H1 (cell line): ENCODE measurements at regions not wholly inside any gene's neighbourhood (a gene's known extent, or its start where the extent isn't known, plus 50 kb on each side); places are given as distances from the start of the nearest gene placed in this dataset.

ENCODE experiments used
- CTCF ChIA-PET: fragments of 300-600 bp; sonication (Branson Sonifier 250); formaldehyde crosslinking; loops from one replicate; lab custom pipeline; 2021; ENCODE audit not compliant: partially characterized antibody; lab: Charles Lee
- POLR2A ChIA-PET: fragments of 300-600 bp; sonication (Branson Sonifier 250); formaldehyde crosslinking; loops from one replicate; lab custom pipeline; 2021; ENCODE audit warnings: inconsistent platforms; ENCODE audit not compliant: partially characterized antibody; lab: Charles Lee
- DNase-seq, 2 experiments: peaks; one replicate each; pipeline versions ENCODE4 v3.0.0 to v3.0.0-alpha.2; 2010 to 2022; ENCODE audit warnings: low spot score in 2 of 2, low read depth in 1 of 2, mixed read lengths in 1 of 2
- FAIRE-seq: peaks from 2 replicates; lab custom pipeline; 2011; peaks lifted over from hg19 to GRCh38; lab: Jason Lieb, UNC
- H2AFZ ChIP-seq: 2 replicates; pipeline ENCODE4 v1.8.1; 2012; ENCODE audit warnings: low read length, inconsistent platforms
- H2AK5ac ChIP-seq: 2 replicates; pipeline ENCODE4 v1.6.1; 2013; ENCODE audit warnings: low read depth, low read length
- H2BK120ac ChIP-seq: replicated peaks from 2 replicates; pipeline ENCODE3; 2013; ENCODE audit warnings: low read depth, low read length, inconsistent platforms
- H2BK12ac ChIP-seq: 2 replicates; pipeline ENCODE4 v1.6.1; 2013; ENCODE audit warnings: low read depth, low read length
- H2BK15ac ChIP-seq: 2 replicates; pipeline ENCODE4 v1.6.1; 2013; ENCODE audit warnings: low read length
- H2BK20ac ChIP-seq: 2 replicates; pipeline ENCODE4 v1.6.1; 2013; ENCODE audit warnings: low read length
- H2BK5ac ChIP-seq: 2 replicates; pipeline ENCODE4 v1.6.1; 2013; ENCODE audit warnings: low read depth, low read length
- H3K14ac ChIP-seq: 2 replicates; pipeline ENCODE4 v1.6.1; 2013; ENCODE audit warnings: inconsistent platforms; ENCODE audit not compliant: insufficient read length
- H3K18ac ChIP-seq: 2 replicates; pipeline ENCODE4 v1.6.1; 2013; ENCODE audit warnings: low read length; ENCODE audit errors: extremely low read depth
- H3K23ac ChIP-seq: 2 replicates; pipeline ENCODE4 v1.6.1; 2013; ENCODE audit warnings: inconsistent platforms; ENCODE audit not compliant: insufficient read length
- H3K23me2 ChIP-seq: 2 replicates; pipeline ENCODE4 v1.6.1; 2013; ENCODE audit warnings: low read depth, low read length
- H3K27ac ChIP-seq: 2 replicates; pipeline ENCODE4 v1.6.1; 2011; ENCODE audit warnings: low read depth, low read length, inconsistent platforms
- H3K27me3 ChIP-seq, 4 experiments: replicated peaks in 1 of 4; 1 replicate in 1 of 4; 2 replicates in 3 of 4; pipeline versions ENCODE4 v1.6.1 to v1.8.1; 2011 to 2013; ENCODE audit warnings: low read length in 3 of 4, mild to moderate bottlenecking in 3 of 4, inconsistent platforms in 2 of 4, mixed read lengths in 2 of 4, moderate library complexity in 1 of 4; ENCODE audit not compliant: control insufficient read depth in 3 of 4, insufficient read depth in 3 of 4; ENCODE audit errors: extremely low read depth in 1 of 4
- H3K36me3 ChIP-seq, 4 experiments: 2 replicates each; pipeline versions ENCODE4 v1.6.1 to v1.8.1; 2011 to 2013; ENCODE audit warnings: mild to moderate bottlenecking in 4 of 4, low read length in 3 of 4, moderate library complexity in 2 of 4, control low read depth in 1 of 4, inconsistent platforms in 1 of 4; ENCODE audit not compliant: insufficient read depth in 4 of 4, control insufficient read depth in 2 of 4
- H3K4ac ChIP-seq: replicated peaks from 2 replicates; pipeline ENCODE3; 2013; ENCODE audit warnings: low read length, low read depth, mixed read lengths, inconsistent platforms; ENCODE audit not compliant: insufficient read length
- H3K4me1 ChIP-seq, 4 experiments: replicated peaks in 1 of 4; 1 replicate in 1 of 4; 2 replicates in 3 of 4; pipeline versions ENCODE4 v1.6.1 to v1.8.1; 2011 to 2013; ENCODE audit warnings: low read length in 3 of 4, inconsistent platforms in 2 of 4, mixed read lengths in 1 of 4; ENCODE audit not compliant: insufficient read depth in 4 of 4, control insufficient read depth in 3 of 4
- H3K4me2 ChIP-seq, 2 experiments: 2 replicates each; pipeline versions ENCODE4 v1.6.1 to v1.8.1; 2011 to 2013; ENCODE audit warnings: low read depth in 2 of 2, low read length in 2 of 2, control low read depth in 1 of 2, inconsistent platforms in 1 of 2, mild to moderate bottlenecking in 1 of 2; ENCODE audit not compliant: insufficient read depth in 1 of 2
- H3K4me3 ChIP-seq, 4 experiments: fragments of 200-600, 300-600 bp in 1 of 4; sonication (generic), shearing (Covaris generic), sonication (Bioruptor Twin) in 1 of 4; 2 replicates each; pipeline versions ENCODE4 v1.5.1 to v1.8.1; 2011 to 2016; ENCODE audit warnings: low read length in 4 of 4, low read depth in 3 of 4, control low read depth in 2 of 4, inconsistent platforms in 2 of 4, mild to moderate bottlenecking in 2 of 4, mixed read lengths in 1 of 4, moderate library complexity in 1 of 4; ENCODE audit not compliant: insufficient read depth in 2 of 4; ENCODE audit errors: extremely low read depth in 1 of 4
- H3K56ac ChIP-seq: replicated peaks from 2 replicates; pipeline ENCODE3; 2013; ENCODE audit warnings: low read depth, mild to moderate bottlenecking, mixed read lengths, low read length, inconsistent platforms; ENCODE audit not compliant: insufficient read length
- H3K79me1 ChIP-seq: 2 replicates; pipeline ENCODE4 v1.6.1; 2013; ENCODE audit warnings: low read depth, low read length, control low read depth
- H3K79me2 ChIP-seq, 2 experiments: 2 replicates each; pipeline versions ENCODE4 v1.6.1 to v1.8.1; 2012 to 2013; ENCODE audit warnings: low read length in 2 of 2, mild to moderate bottlenecking in 2 of 2, inconsistent platforms in 1 of 2; ENCODE audit not compliant: insufficient read depth in 2 of 2, control insufficient read depth in 1 of 2
- H3K9ac ChIP-seq, 4 experiments: replicated peaks in 1 of 4; 1 replicate in 1 of 4; 2 replicates in 3 of 4; pipeline versions ENCODE4 v1.6.1 to v1.8.1; 2011 to 2013; ENCODE audit warnings: low read depth in 3 of 4, low read length in 3 of 4, control low read depth in 2 of 4, mild to moderate bottlenecking in 2 of 4, moderate library complexity in 2 of 4, inconsistent platforms in 1 of 4; ENCODE audit errors: extremely low read depth in 1 of 4
- H3K9me3 ChIP-seq, 2 experiments: 2 replicates each; pipeline versions ENCODE4 v1.6.1 to v1.8.1; 2012 to 2013; ENCODE audit warnings: mild to moderate bottlenecking in 2 of 2, moderate library complexity in 2 of 2, control low read depth in 1 of 2, inconsistent platforms in 1 of 2, low read depth in 1 of 2, low read length in 1 of 2, mixed read lengths in 1 of 2; ENCODE audit not compliant: insufficient read depth in 2 of 2
- H4K20me1 ChIP-seq, 2 experiments: replicated peaks in 1 of 2; 2 replicates each; pipeline versions ENCODE3 to v1.8.1; 2011 to 2013; ENCODE audit warnings: inconsistent platforms in 2 of 2, low read length in 2 of 2, mild to moderate bottlenecking in 1 of 2; ENCODE audit not compliant: insufficient read depth in 2 of 2, control insufficient read depth in 1 of 2
- H4K5ac ChIP-seq: 2 replicates; pipeline ENCODE4 v1.6.1; 2013; ENCODE audit warnings: low read length, low read depth, mixed read lengths, inconsistent platforms; ENCODE audit not compliant: insufficient read length
- H4K8ac ChIP-seq: 2 replicates; pipeline ENCODE4 v1.8.0; 2013; ENCODE audit warnings: mild to moderate bottlenecking, moderate library complexity, low read length, inconsistent platforms; ENCODE audit not compliant: insufficient read depth; ENCODE audit errors: extremely low read depth
- H4K91ac ChIP-seq: replicated peaks from 2 replicates; pipeline ENCODE3; 2013; ENCODE audit warnings: low read length, mixed read lengths, inconsistent platforms; ENCODE audit not compliant: insufficient read length
- KDM1A ChIP-seq: fragments of 200-600, 300-600 bp; sonication (generic); IDR thresholded peaks from 2 replicates; pipeline ENCODE4 v1.7.1; 2016; ENCODE audit warnings: mild to moderate bottlenecking, low read length, borderline replicate concordance
- WGBS, 2 experiments: shearing (Covaris generic) in 1 of 2; methylation state at CpG; one replicate each; pipeline versions ENCODE4 v1.1.6 to v1.1.7; 2013 to 2015; ENCODE audit warnings: low lambda C conversion rate in 2 of 2, mixed read lengths in 2 of 2, inconsistent platforms in 1 of 2, low coverage in 1 of 2, missing lambda C conversion rate in 1 of 2; ENCODE audit not compliant: insufficient replicate concordance in 2 of 2, insufficient coverage in 1 of 2, insufficient read length in 1 of 2; ENCODE audit errors: extremely low coverage in 1 of 2, missing lambda C conversion rate in 1 of 2; 5-methylcytosine and 5-hydroxymethylcytosine counted together

DNA sequence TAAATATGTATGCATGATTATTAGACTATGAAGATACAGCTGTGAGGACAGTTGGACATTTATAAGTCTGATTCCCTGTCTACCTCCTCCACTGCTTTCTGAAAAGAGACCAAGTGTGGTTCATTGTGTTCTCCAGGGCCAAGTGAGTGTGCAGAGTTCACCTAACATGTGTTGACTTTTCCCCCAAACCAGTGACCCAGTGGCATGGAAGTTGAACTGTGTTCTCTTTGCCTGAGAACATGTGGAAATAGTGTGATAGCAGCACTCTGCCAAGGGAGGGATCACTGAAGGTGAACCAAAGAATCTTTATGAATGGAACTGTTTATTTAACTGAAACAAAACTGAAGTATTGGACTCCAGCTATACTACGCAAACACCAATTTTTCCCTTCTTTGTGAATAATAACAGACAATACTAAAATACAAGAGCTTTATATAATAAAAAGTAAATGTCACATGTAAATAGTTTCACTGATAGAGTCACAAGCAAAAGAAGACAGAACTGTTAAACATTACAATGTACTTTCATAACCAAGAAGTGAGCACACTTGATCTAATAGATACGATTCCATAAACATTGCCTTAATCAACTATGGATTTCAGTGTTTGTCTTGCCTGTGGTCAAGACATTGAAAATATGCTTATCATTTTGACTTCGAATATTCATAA lies 200.3 kb upstream of the FUT9 start:
- no peak overlapping the region for H3K9ac ChIP-seq
- DNase-seq (no peak), FAIRE-seq (no peak)
- no peak overlapping the region for H4K91ac ChIP-seq
- CTCF ChIA-PET: no interaction called here
- H3K36me3 ChIP-seq: no peaks in the 10 kb centered on the region
- H3K23me2 ChIP-seq: no peaks in the 10 kb centered on the region
- H3K9me3 ChIP-seq: no peaks in the 10 kb centered on the region
- H4K20me1 ChIP-seq: no peaks in the 10 kb centered on the region
- no peak overlapping the region for H3K4me3 ChIP-seq
- no peak overlapping the region for H2BK15ac ChIP-seq
- H3K27ac ChIP-seq: no peak overlapping the region
- H4K5ac ChIP-seq: no peak overlapping the region
- peaks cover 0 to 3% (median 0%) of the 10 kb centered on the region in 4 experiments; a peak in 1 of 7 replicates for H3K4me1 ChIP-seq
- POLR2A ChIA-PET: no interaction called here
- H2AFZ ChIP-seq: no peak overlapping the region
- no peak overlapping the region for H2BK5ac ChIP-seq
- no peak overlapping the region for H2AK5ac ChIP-seq
- no peak overlapping the region for H3K14ac ChIP-seq
- H3K18ac ChIP-seq: no peak overlapping the region
- H3K4ac ChIP-seq: no peak overlapping the region
- no peak overlapping the region for H3K4me2 ChIP-seq
- H2BK12ac ChIP-seq: no peak overlapping the region
- no peak overlapping the region for H2BK20ac ChIP-seq
- no peak for TF ChIP-seq KDM1A
- H3K79me2 ChIP-seq: no peaks in the 10 kb centered on the region
- no peaks in the 10 kb centered on the region for H3K27me3 ChIP-seq
- 94% methylated on average over 3 of the region's 3 CpGs; no CpG with 5 or more reads in 1 of the 2 experiments for WGBS, 2 experiments
- H3K56ac ChIP-seq: no peak overlapping the region
- no peak overlapping the region for H3K23ac ChIP-seq
- H4K8ac ChIP-seq: no peak overlapping the region
- H3K79me1 ChIP-seq: no peaks in the 10 kb centered on the region
- no peak overlapping the region for H2BK120ac ChIP-seq
